ENCODE measurements at regions not wholly inside any gene's neighbourhood (a gene's known extent, or its start where the extent isn't known, plus 50 kb on each side); places are given as distances from the start of the nearest gene placed in this dataset.

DNA sequence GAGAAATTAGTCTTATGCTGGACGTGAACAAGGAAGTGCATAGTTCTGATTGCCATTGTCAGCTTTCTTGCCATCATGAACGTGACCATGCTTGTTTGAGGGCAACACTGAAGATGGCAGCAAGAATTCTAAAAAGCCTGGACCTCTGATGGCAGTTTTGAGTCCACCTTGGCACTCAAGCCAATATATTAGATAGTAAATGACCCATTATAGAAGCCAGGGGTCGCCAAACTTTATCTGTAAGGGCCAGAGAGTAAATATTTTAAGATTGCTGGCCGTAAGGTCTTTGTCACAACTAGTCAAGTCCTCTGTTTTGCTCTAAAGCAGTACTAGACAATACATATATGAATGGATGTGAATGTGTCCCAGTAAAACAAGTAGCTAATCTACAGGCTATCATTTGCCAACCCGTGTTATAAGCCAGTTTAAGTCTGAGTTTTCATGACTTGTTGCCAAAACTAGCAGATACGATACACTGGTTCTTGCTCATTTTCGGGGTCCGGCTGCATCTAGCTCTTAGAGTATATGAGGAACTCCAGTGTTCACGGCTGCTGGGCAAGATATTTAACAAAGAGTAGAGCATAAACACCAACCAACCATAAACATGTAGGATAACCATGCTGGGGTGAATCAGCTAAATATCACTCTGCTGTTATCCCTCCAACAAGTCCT, 73.1 kb upstream of the PELI1 start:
- TF ChIP-seq, protein P1, sequence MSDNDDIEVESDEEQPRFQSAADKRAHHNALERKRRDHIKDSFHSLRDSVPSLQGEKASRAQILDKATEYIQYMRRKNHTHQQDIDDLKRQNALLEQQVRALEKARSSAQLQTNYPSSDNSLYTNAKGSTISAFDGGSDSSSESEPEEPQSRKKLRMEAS (IDR thresholded peaks at IDR 0.05; ENCODE audit: low read depth, low read length): no peak
- no peak for TF ChIP-seq POLR2A (IDR thresholded peaks at IDR 0.05; ENCODE audit: extremely low read depth, insufficient read length)
- TF ChIP-seq, protein P2, sequence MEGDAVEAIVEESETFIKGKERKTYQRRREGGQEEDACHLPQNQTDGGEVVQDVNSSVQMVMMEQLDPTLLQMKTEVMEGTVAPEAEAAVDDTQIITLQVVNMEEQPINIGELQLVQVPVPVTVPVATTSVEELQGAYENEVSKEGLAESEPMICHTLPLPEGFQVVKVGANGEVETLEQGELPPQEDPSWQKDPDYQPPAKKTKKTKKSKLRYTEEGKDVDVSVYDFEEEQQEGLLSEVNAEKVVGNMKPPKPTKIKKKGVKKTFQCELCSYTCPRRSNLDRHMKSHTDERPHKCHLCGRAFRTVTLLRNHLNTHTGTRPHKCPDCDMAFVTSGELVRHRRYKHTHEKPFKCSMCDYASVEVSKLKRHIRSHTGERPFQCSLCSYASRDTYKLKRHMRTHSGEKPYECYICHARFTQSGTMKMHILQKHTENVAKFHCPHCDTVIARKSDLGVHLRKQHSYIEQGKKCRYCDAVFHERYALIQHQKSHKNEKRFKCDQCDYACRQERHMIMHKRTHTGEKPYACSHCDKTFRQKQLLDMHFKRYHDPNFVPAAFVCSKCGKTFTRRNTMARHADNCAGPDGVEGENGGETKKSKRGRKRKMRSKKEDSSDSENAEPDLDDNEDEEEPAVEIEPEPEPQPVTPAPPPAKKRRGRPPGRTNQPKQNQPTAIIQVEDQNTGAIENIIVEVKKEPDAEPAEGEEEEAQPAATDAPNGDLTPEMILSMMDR (IDR thresholded peaks at IDR 0.05; ENCODE audit: low read depth, low read length): no peak
